ENCODE measurements at regions not wholly inside any gene's neighbourhood (a gene's known extent, or its start where the extent isn't known, plus 50 kb on each side); places are given as distances from the start of the nearest gene placed in this dataset.
"Not testable (repeated sequence)": the region's sequence is repeated elsewhere in the genome, so short reads cannot be mapped to it uniquely, and the experiment has no call there.

- TF ChIP-seq CTCF (IDR thresholded peaks at IDR 0.05; ENCODE audit: low read depth, low read length); MAX (IDR thresholded peaks at IDR 0.05; ENCODE audit: low read depth, low read length); POLR2A (IDR thresholded peaks at IDR 0.05; ENCODE audit: extremely low read depth, insufficient read length): not testable (repeated sequence)
Measured at GRCh38 chr5:50920160-50920559, 253.7 kb downstream of the PARP8 start.

All from NB4 (cell line).